ENCODE measurements at regions not wholly inside any gene's neighbourhood (a gene's known extent, or its start where the extent isn't known, plus 50 kb on each side); places are given as distances from the start of the nearest gene placed in this dataset.

DNA sequence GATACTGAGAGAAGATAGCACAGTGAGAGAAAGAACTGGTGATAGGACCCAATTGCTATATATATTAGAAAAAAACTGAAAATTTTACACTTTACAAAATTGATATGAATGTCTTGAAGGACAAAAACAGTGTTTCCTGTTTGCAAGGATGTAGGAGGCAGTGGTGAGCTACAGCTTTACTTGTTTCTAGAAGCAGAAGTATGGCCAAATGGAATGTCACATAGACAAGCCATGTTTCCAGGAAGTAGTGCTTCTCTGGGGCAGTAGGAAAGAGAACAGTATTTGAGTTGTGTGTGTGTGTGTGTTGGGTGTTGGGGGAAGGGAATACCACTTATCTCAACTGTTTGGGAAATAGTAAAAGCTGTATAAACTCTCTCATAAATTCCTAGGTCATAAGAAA is 60.9 kb upstream of the IBSP start:
- H3K9me3 Mint-ChIP-seq (ENCODE audit: low read depth, unreplicated experiment), result no peaks in the 10 kb centered on the region
- no peak overlapping the region for H3K27ac Mint-ChIP-seq (ENCODE audit: unreplicated experiment)
- no TSS peak for BruUV-seq (replicated peaks)
- H3K36me3 Mint-ChIP-seq (ENCODE audit: insufficient read depth, unreplicated experiment), result peaks cover 5% of the 10 kb centered on the region
- intact Hi-C loops (cut with micrococcal nuclease; ENCODE audit: unreplicated experiment), result no loop called here
- TF ChIP-seq, protein P1, sequence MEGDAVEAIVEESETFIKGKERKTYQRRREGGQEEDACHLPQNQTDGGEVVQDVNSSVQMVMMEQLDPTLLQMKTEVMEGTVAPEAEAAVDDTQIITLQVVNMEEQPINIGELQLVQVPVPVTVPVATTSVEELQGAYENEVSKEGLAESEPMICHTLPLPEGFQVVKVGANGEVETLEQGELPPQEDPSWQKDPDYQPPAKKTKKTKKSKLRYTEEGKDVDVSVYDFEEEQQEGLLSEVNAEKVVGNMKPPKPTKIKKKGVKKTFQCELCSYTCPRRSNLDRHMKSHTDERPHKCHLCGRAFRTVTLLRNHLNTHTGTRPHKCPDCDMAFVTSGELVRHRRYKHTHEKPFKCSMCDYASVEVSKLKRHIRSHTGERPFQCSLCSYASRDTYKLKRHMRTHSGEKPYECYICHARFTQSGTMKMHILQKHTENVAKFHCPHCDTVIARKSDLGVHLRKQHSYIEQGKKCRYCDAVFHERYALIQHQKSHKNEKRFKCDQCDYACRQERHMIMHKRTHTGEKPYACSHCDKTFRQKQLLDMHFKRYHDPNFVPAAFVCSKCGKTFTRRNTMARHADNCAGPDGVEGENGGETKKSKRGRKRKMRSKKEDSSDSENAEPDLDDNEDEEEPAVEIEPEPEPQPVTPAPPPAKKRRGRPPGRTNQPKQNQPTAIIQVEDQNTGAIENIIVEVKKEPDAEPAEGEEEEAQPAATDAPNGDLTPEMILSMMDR (IDR thresholded peaks at IDR 0.05; ENCODE audit: unreplicated experiment), result no peak
- peaks cover 17% of the 10 kb centered on the region for H3K27me3 Mint-ChIP-seq (ENCODE audit: unreplicated experiment)
- H3K4me3 Mint-ChIP-seq (ENCODE audit: low read depth, unreplicated experiment), result no peak overlapping the region
- no peak for DNase-seq
- no peaks in the 10 kb centered on the region for H3K4me1 Mint-ChIP-seq (ENCODE audit: low read depth, unreplicated experiment)
- CTCF ChIA-PET, result no interaction called here

DNA sequence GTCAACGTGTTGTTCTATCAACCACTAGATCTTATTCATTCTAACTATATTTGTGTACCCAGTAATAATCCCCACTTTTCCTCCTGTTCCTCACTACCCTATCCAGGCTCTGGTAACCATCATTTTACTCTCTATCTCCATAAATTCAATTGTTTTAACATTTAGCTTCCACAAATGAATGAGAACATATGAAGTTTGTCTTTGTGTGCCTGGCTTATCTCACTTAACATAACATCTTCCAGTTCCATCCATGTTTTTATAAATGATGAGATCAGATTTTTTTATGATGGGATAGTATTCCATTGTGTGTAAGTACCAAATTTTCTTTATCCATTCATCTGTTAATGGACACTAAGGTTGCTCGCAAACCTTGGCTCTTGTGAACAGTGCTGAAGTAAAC is 59.9 kb upstream of the IBSP start:
- TF ChIP-seq, protein P1 (IDR thresholded peaks at IDR 0.05; ENCODE audit: unreplicated experiment), result no peak
- CTCF ChIA-PET, result no interaction called here
- BruUV-seq (replicated peaks), result no TSS peak
- peaks cover 7% of the 10 kb centered on the region for H3K27me3 Mint-ChIP-seq (ENCODE audit: unreplicated experiment)
- H3K4me3 Mint-ChIP-seq (ENCODE audit: low read depth, unreplicated experiment), result no peak overlapping the region
- peaks cover 5% of the 10 kb centered on the region for H3K36me3 Mint-ChIP-seq (ENCODE audit: insufficient read depth, unreplicated experiment)
- no peaks in the 10 kb centered on the region for H3K9me3 Mint-ChIP-seq (ENCODE audit: low read depth, unreplicated experiment)
- no peak for DNase-seq
- intact Hi-C loops (cut with micrococcal nuclease; ENCODE audit: unreplicated experiment), result no loop called here
- no peaks in the 10 kb centered on the region for H3K4me1 Mint-ChIP-seq (ENCODE audit: low read depth, unreplicated experiment)
- H3K27ac Mint-ChIP-seq (ENCODE audit: unreplicated experiment), result no peak overlapping the region

DNA sequence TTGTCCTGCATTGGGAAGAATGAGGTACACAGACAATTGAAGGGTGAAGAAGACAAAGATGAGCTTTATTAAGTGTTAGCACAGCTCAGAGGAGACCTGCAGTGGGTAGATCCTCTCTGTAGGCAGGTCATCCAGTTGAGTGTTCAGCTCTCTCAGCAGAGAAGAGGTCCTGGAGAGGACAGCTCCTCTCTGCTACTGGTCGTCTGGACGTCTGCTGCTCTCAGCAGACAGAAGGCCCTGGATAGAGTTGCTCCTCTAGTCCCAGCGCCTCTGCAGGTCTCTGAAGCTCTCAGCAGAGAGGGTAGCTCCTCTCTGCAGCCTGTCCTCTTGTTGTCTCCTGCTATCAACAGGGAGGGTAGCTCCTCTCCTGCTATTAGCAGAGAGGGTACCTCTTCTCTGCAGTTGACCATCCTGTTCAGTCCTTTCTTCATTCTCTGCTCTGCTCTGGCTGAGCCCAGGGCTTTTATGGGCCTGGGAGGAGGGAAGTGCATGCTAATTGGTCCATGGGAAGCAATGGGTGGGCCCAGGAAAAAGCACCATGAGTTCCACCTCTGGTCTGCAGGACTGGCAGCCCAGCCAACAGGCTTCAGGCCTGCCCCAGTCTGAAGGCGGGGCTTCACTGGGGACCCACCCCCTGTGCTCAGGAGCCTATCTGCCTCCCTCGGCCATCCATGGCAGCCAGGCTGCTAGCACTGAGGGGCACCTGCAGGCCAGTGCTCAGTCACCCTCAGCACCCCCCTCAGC is 54.1 kb upstream of the IBSP start:
- TF ChIP-seq, protein P1 (IDR thresholded peaks at IDR 0.05; ENCODE audit: unreplicated experiment), result no peak
- no peaks in the 10 kb centered on the region for H3K9me3 Mint-ChIP-seq (ENCODE audit: low read depth, unreplicated experiment)
- intact Hi-C loops (cut with micrococcal nuclease; ENCODE audit: unreplicated experiment), result no loop called here
- no peaks in the 10 kb centered on the region for H3K4me1 Mint-ChIP-seq (ENCODE audit: low read depth, unreplicated experiment)
- no peak overlapping the region for H3K4me3 Mint-ChIP-seq (ENCODE audit: low read depth, unreplicated experiment)
- BruUV-seq (replicated peaks), result no TSS peak
- no peak overlapping the region for H3K27ac Mint-ChIP-seq (ENCODE audit: unreplicated experiment)
- H3K27me3 Mint-ChIP-seq (ENCODE audit: unreplicated experiment), result no peaks in the 10 kb centered on the region
- no peaks in the 10 kb centered on the region for H3K36me3 Mint-ChIP-seq (ENCODE audit: insufficient read depth, unreplicated experiment)
- no peak for DNase-seq
- CTCF ChIA-PET, result interaction anchor here (0.6 kb wide), 1 partner anchor 169 kb away, joined by 3 read pairs; no protein-coding TSS in a partner anchor

DNA sequence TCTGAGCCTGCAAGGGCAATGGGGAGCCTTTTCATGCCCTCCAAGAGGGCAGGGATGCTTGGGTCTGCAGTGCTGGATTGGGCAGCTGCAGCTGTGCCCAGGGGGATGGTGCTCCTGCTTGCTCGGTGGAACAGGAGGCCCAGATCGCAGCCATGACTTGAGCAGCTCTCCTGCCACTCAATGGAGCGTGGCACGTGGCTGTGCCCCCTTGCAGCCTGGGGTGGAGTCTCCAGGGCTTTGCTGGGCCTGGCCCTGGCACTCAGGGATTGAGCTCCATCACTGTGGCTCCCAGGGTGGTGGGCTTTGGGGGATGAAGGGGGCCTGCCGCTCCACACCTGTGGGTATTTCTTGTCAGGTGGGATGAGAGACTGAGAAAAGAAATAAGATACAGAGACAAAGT is 53.4 kb upstream of the IBSP start:
- TF ChIP-seq, protein P1 (IDR thresholded peaks at IDR 0.05; ENCODE audit: unreplicated experiment), result no peak
- no peak overlapping the region for H3K27ac Mint-ChIP-seq (ENCODE audit: unreplicated experiment)
- no peaks in the 10 kb centered on the region for H3K4me1 Mint-ChIP-seq (ENCODE audit: low read depth, unreplicated experiment)
- H3K4me3 Mint-ChIP-seq (ENCODE audit: low read depth, unreplicated experiment), result no peak overlapping the region
- no peaks in the 10 kb centered on the region for H3K36me3 Mint-ChIP-seq (ENCODE audit: insufficient read depth, unreplicated experiment)
- intact Hi-C loops (cut with micrococcal nuclease; ENCODE audit: unreplicated experiment), result no loop called here
- H3K9me3 Mint-ChIP-seq (ENCODE audit: low read depth, unreplicated experiment), result no peaks in the 10 kb centered on the region
- H3K27me3 Mint-ChIP-seq (ENCODE audit: unreplicated experiment), result no peaks in the 10 kb centered on the region
- BruUV-seq (replicated peaks), result no TSS peak
- CTCF ChIA-PET, result no interaction called here
- DNase-seq, result no peak

Data from Calu3 (cell line).